GF-D8 (cell line): ENCODE measurements at regions not wholly inside any gene's neighbourhood (a gene's known extent, or its start where the extent isn't known, plus 50 kb on each side); places are given as distances from the start of the nearest gene placed in this dataset.

ENCODE experiments used
- DNase-seq: peaks from one replicate; lab custom pipeline; 2025; lab: John Stamatoyannopoulos, UW

DNA sequence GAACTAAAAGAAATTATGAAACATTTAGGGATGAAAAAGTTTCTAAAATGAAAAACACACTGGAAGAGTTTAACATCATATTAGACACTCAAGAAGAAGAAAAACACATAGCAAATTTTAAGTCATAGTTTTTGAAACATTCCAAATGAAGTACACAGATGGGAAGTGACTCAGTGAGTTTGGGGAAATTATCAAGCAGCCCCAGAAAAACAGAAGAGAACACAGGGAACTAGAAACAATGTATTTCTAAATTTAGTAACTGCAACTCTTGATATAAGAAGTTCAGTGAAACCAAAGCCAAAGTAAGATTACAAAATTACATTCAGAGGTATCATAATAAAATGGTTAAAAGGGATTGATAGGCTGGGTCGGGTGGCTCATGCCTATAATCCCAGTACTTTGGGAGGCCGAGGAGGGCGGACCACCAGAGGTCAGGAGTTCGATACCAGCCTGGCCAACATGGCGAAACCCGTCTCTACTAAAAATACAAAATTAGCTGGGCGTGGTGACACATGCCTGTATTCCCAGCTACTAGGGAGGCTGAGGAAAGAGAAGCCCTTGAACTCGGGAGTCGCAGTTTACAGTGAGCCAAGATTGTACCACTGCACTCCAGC is 461.2 kb downstream of the KCTD8 start:
- DNase-seq, result no peak

DNA sequence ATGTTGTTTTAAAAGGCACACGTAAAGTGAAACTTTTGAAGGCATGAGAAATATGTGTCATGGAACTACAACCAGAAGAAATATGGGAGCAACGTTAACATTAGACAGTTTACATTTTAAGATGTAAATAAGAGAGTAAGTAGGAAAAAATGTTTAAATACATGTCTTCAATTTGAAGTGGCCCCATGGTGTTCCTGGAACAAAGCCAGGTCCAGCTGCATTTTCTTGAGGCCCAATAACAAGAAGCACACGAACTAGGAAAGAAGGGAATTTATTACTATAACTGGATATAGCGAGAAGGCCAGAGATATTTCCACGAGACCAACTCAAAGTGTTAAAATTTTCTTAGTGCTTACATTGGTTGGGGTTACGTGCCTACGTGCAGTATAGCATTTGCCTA is 458.1 kb downstream of the KCTD8 start:
- DNase-seq, result no peak

DNA sequence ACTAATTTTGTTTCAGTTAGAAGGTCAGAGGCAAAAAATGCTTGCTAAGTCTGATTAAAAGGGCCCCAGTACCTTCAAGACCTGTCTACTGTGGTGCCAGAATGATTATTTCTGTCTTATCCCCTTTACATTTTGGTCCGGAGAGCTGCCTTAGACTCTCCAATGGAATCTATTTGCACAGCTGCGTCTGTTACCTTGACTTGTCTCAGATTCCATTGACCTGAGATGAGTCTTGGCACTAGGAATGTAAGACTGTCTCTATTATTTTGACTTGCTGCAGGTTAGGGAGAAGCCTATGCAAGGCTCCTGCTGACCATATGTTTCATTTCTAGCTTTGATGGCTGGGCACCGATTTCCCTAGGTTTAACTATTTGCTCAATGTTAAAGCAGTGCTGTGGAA is 457.6 kb downstream of the KCTD8 start:
- DNase-seq, result no peak

DNA sequence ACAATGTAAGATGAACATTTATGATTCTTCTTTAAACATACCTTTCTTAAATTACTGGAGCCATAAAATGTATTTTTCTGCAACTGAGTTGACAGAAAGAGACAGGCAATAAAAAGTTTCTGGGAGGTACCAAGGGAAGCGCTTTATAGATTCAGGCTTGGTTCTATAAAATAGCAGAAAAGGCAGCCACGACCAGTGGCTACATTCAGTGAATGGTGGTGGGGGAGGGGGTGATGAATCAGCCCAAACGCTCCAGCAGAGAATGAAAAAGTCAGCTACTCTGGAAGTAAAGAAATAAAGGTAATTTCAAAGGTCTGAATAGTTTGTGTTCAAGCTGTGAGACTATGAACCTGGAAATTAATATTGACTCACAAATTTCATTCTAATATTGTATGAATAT is 456.1 kb downstream of the KCTD8 start:
- no peak for DNase-seq

DNA sequence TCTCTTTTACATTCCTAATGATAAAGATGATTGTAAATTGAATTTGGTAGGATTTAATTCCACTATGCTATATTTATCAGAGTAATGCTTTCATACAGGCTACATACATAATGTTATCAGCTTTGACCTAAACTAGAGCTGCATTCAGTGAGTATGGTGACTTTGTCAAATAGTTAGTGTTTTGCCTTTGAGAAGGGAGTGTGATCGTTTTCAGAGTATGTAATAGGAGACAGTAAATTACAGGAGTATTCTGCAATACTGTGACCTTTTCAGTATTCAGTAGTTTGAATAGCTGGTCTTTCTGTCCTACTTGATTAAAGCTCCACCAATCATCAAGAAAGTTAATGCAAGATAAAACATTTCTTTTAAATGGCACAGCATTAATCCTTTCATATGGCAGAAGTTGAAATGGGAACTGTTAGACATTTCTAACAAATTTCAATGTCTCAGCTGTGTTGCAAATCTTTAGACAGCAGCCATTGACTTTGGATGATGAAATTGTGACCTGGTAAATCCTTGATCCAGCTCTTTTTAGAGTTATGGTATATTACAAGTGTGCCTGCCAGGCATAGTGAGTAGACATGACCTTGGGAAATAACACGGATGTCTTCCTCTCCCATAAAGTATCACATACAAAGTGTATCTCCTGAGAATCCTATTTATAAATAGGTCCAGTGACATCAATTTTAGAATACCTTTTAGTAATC is 455.3 kb downstream of the KCTD8 start:
- DNase-seq, result no peak

DNA sequence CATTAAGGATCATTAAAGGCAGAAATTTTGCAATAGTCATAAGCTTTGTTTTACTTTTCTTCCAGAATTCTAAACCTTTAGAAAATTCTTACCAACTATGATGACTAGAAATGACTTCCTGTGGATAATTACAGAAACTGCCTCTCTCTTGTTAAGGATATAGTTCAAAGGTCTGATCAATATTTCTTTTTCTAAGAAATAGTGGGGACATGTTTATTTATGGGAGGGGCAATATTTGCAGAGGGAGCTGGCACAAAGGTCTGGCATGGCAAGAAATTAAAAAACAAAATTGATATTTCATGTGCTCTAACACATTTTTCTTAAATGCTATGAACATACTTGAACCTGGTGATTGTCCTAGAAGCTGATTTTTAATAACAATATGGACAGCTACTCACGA is 448.9 kb downstream of the KCTD8 start:
- no peak for DNase-seq

DNA sequence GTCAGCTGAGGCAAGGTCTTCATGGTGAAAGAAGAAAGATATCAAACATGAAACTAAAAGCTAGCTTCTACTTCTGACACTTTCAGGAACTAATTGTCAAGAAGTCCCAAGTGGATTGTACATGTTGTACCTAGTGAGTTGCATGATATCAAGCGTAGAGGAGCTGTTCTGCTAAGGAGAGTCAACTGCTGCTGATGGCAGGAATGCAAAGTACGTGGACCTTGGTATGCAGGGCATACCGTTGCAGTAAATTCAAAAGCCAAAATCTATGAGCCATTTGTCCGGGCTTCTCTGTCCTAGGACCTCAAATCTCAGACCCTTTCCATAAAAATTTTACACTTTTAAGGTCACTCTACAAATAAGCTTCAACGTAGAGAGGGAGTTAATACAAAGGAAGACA is 446.2 kb downstream of the KCTD8 start:
- no peak for DNase-seq

DNA sequence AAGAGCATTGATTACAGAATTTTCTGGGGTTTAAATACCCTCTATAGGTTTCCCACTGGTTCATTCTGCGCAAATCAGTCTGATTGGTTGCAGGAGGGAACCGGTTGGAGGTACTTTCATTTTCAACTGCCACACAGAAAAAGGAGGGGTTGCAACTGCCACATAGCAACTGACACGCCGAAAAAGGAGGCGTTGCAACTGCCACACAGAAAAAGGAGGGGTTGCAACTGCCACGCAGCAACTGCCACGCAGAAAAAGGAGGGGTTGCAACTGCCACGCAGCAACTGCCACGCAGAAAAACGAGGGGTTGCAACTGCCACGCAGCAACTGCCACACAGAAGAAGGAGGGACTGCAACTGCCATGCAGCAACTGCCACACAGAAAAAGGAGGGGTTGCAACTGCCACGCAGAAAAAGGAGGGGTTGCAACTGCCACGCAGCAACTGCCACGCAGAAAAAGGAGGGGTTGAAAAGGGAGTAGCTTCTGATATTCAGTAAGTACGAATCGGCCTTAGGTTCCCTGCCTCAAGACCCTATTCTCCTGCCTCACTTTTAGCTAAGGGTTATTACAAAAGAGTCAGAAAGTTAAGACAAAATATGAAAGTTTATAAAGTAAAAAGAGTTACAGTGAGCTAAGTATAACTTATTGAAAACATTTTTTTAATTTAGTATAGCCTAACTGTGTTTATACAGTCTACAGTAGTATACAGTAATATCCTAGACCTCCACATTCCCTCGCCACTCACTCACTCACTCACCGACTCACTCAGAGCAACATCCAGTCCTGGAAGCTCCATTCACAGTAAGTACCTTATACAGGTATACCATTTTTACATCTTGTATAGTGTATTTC is 431.8 kb downstream of the KCTD8 start:
- DNase-seq, result no peak

DNA sequence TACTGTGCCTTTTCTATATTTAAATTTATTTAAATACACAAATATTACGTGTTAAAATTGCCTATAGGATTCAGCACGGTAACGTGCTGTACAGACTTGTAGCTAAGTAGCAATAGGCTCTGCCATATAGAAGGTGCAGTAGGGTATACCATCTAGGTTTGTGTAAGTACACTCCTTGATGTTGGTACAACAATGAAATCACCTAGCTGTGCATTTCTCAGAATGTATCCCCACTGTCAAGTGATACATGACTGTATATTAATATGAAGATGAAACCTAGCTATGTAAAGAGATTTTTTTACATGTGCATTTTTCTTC is 431.2 kb downstream of the KCTD8 start:
- DNase-seq, result no peak

DNA sequence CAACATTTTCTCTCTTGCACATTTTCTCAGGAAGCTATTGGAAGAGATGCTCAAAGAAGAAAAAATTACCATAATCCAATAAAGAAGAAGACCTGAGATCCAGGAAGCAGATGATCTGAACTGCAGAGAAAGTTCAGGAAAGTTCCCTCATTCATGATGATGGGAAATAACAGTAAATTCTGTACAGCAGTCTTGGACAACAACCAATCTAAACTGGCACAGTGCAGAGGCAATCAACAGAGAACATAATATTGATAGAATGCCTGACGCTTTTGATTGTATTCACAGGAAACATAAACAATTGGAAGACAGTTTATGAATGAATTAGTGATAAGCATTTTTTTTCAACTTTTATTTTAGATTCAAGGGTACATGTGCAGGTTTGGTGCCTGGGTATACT is 428.9 kb downstream of the KCTD8 start:
- no peak for DNase-seq

DNA sequence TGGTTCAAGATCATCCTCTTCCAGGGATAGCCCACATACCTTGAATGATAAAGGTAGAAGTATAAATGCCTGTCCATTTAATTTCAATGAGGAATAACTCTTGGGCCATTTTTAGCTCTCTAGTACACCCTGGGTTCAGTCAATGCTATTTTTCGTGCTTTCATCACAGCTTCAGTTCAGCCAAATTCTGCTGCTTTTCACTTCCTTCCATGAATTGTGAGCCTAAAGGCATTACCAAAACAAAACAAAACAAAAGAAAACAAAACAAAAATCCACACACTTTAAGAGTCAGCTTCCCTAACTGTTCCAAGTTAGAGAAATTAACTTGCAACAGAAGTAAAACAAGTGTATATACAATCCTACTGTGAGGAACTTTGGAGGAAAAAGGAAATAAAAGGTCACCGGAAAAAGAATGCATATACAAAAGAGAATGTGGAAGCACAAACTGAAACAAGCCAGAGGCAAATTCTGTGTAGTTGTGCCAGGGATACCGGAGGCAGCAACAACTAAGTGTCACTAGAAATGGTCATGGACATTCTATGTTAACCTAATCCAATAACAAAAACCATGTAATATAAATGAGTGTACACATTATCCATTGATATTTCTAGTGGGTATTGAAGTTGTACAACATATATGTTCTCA is 423.1 kb downstream of the KCTD8 start:
- no peak for DNase-seq

DNA sequence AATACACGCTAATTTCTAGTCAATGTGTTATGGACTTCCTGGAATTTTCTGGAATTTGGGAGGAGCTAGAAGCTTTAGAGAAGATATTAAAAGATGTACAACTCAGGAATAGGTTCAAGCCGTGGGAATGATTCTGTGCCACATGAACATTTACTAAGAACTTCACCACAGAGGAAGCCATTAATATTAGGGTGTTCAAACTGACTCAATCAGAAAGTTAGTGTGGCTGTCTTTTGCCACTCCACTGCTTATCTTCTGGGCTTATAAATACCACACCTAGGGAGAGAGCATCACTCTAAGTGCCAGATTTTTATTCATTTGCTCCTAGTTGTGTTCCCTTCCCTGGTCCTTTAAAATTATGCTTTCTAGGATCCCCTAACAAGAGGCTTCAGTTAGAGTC is 409.8 kb downstream of the KCTD8 start:
- no peak for DNase-seq

DNA sequence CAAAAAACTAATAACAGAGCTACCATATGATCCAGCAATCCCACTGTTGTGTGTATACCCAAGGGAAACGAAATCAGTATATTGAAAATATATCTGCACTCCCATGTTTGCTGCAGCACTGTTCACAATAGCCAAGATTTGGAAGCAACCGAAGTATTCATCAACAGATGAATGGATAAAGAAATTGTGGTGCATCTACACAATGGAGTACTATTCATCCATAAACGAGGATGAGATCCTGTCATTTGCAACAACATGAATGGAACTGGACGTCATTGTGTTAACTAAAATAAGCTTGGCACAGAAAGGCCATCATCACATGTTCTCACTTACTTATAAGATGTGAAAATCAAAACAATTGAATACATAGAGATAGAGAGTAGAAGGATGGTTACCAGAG is 402.1 kb downstream of the KCTD8 start:
- no peak for DNase-seq

DNA sequence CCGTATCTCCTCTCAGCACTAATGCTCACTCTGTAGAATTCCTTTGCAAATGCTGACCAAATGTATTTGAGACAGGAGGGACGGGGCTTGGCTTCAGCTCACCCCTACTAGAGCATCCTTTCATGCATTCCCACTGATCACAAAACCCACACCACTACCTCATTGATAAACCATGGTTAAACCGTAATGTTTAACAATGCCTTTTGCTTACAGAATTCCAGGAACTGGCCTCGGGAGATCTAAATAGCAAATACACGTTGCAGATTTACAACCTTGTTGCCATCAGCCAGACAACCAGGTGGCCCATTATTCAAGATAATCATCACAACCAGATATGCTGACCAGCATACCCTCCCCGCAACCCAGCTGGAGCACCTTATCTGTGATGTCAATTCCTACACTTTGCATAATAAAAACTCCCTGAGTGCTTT is 391.9 kb downstream of the KCTD8 start:
- no peak for DNase-seq

DNA sequence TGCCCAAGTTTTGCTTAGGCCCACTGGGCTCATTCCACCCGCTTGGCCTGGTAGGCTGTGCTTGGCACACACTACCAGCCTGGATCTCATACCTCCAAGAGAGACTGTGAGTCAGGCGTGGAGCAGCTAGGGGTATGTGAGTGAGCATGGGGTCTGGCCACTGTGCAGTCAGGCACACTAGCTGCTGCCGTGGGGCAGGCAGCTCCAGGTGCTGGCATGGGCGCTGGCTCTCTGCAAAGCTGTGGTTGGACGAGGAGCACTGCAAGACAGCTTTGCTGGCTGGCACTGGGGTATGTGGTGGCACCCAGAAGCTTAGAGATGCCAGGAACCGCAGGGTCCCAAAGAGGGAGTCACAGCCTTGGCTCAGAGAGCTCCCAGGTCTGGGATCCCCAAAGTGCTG is 377.8 kb downstream of the KCTD8 start:
- DNase-seq, result no peak

DNA sequence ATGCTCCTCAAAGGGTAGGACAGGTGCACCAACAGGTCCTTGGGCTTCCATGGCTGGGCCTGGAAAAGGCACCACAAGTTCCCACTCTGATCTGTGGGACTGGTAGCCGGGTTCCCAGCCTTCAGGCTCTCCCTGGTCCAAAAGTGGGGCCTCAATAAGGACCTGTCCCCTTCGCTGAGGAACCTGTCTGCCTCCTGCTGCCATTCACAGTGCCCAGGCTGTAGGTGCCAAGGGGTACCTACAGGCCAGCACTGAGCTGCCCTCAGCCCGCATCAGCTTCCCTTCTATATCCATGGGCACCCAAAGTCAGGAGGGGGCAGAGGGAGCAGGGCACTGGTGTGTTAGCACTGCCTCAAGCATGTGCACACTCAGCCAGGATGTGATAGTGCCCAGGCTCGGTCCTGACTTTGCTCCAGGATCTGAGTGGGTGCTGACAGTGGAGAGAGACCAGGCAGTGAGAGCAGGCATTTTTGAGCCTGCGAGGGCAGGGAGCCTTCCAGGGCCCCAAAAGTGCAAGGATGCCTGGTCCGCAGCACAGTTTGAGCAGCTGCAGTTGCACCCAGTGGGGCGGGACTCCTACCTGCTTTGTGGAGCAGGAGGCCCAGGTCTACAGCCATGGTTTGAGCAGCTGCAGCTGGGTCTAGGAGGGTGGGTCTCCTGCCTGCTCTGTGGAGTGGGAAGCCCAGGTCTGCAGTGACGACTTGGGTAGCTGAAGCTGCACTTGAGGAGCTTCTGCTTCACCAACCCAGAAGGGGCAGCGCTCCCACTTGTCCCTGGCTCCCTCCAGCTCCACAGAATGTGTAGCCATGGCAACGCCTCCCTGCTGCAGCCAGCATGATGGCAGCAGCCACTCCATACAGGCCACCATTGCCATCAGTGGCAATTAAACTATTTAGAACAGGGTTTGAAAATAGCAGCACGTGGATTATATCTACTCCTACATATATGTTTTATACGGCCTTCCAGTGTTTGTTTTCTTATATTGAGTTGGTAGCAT is 376.4 kb downstream of the KCTD8 start:
- DNase-seq, result no peak

DNA sequence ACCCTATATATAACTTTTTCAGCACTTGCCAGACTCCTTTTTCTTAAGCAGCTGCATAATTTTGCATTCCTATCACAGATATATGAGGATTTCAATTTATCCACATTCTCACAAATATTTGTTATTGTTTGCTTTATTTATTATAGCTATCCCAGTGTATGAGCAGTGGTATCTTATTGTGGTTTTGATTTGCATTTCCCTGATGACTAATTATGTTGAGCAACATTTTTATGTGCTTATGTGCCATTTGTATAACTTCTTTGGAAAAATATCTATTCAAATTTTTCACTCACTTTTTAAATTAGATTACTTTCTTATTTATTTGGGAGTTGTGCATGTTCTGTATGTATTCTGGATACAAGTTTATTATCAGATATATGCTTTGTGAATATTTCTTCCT is 361.9 kb downstream of the KCTD8 start:
- no peak for DNase-seq

DNA sequence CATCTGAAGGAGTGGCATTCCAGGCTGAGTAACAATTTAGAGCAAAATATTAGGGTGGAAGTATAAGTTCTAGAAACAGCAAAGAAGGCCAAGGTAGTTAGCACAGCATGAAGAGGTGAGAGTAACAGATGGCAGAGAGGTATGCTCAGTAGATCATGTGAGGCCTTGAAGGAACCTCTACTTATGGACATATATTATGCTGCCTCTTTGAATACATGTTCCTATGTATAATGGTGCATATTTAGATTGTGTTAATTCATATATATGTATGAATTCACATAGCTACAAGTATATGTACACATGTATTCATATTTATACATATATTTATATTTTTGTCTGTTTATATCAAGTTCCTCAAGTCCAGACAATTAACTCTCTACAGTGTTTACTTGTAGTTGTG is 355.2 kb downstream of the KCTD8 start:
- DNase-seq, result no peak

DNA sequence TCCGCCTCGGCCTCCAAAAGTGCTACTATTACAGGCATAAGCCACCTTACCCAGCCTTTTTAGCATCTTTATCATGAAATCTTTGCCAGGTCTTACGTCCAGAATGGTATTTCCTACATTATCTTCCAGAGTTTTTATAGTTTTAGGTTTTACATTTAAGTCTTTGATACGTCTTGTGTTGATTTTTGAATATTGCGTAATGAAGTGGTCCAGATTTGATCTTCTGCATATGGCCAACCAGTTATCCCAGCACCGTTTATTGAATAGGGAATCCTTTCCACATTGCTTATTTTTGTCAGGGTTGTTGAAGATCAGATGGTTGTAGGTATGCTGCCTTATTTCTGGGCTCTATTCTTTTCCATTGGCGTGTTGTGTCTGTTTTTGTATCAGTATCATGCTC is 349.6 kb downstream of the KCTD8 start:
- no peak for DNase-seq

DNA sequence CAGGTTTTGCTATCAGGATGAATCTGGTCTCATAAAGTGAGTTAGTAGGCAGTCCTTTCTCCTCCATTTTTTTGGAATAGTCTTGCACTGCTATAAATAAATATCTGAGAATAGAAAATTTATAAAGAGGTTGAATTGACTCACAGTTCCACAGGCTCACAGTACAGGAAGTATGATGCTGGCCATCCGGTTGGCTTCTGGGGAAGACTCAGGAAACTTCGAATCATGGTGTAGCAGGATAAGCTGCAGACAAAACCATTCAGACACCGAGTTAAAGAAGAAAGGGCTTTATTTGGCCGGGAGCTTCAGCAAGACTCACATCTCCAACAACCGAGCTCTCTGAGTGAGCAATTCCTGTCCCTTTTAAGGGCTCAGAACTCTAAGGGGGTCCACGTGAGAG is 348.2 kb downstream of the KCTD8 start:
- DNase-seq, result no peak

DNA sequence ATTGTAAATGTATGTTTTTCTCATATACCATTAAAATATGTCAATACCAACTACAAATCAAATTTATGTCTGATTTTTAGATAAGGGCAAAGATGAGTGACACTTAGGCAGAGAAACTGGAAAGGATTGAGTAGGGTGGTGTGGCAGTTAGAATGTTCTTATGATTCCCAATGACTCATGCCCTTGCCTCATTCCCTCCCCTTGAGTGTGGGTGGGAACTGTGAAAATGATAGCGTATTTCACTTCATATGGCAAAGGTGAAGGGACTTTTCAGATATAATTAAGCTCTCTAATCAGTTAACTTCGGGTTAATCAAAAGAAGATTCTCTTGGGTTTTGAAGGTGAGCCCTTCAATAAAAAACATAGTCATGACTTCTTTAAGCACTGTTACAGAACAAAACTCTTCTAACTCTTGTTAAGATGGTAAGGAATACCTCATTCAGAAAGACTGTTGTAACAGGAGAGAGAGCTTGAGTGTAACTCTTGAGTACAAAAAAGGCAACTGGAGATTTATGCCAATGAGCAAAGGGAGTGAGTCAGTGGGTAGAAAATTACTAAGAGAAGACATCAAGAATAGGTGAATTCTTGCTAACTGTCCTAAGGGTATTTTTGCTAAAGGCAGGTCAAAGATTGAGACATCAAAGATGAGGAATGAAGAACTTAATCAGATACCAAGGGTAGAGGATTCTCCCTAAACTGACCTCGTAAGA is 329.5 kb downstream of the KCTD8 start:
- no peak for DNase-seq
